GM18508 (cell line): ENCODE measurements at regions not wholly inside any gene's neighbourhood (a gene's known extent, or its start where the extent isn't known, plus 50 kb on each side); places are given as distances from the start of the nearest gene placed in this dataset.

ENCODE experiments used
- ATAC-seq: cut with Tn5 transposase; IDR thresholded peaks from one replicate; pipeline ENCODE4 v1.9.1; 2021; ENCODE audit warnings: moderate number of reproducible peaks; ENCODE audit not compliant: insufficient read depth, unreplicated experiment

- ATAC-seq, result no peak
Observed at GRCh38 chr2:23058435-23058834, 326.5 kb upstream of the KLHL29 start.

- ATAC-seq, result no peak
Observed at GRCh38 chr2:23065210-23065609, 319.8 kb upstream of the KLHL29 start.

GRCh38 chr2:23065936-23066335 is 319.0 kb upstream of the KLHL29 start:
- no peak for ATAC-seq

DNA sequence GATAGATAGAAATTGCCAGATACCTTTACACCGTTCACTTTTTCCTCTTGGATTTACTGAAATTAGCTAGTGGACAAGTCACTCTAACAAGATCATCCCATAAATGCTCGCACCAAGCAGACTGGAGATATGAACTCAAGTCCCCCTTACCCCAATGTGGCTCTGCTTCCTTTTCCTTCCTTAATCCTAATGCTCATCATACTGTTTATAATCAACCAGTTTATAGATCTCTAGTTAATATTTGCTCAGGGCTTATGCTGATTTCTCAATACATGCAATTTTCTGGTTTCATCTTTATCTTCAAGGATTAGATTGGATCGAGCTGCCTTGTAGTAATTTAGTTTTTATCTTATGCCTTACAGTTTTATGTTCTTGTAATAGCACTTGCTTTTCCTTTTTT is 318.3 kb upstream of the KLHL29 start:
- ATAC-seq, result no peak

DNA sequence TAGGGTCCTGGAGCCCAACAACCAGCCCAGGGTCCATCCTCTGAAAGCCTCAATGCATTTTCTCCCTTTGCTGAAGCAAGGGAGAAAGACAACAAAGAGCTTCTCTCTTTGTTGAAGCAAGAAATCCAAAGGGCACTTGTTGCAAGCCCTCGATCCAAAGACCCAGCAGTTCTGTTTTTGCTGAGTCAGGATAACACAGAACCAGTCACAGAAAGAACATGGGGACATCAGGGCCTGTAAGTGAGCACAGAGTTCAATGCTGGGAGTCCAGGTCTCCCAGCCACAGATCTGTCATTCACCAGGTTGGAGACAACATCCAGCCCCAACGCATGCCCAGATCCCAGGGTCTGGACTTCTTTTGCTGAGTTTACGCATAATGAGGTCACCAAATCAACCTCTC is 315.8 kb upstream of the KLHL29 start:
- ATAC-seq, result no peak

- no peak for ATAC-seq
Observed at GRCh38 chr2:23069923-23070322, 315.1 kb upstream of the KLHL29 start.

GRCh38 chr2:23073056-23073455 is 311.9 kb upstream of the KLHL29 start:
- ATAC-seq, result no peak

DNA sequence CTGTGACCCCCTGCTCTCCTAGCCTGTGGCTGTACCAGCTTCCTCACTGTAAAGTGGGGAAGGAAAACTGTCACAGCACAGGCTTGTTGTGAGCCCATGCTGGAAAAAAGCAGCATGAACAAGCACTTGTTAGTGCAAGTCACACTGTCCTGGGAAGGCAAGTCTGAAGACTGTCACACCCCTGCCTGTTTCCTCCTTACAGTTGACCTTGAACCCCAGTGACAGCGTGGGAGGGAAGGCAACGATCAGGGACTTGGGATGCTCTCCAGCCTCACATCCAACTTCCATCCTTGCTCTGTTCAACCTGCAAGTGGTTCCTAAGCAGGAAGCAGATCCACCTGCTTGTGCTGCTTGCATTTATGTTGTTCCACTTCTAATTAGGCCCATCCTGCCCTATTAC is 311.3 kb upstream of the KLHL29 start:
- no peak for ATAC-seq

- no peak for ATAC-seq
Observed at GRCh38 chr2:23077596-23077995, 307.4 kb upstream of the KLHL29 start.

- no peak for ATAC-seq
Observed at GRCh38 chr2:23078784-23079434, 306.1 kb upstream of the KLHL29 start.

DNA sequence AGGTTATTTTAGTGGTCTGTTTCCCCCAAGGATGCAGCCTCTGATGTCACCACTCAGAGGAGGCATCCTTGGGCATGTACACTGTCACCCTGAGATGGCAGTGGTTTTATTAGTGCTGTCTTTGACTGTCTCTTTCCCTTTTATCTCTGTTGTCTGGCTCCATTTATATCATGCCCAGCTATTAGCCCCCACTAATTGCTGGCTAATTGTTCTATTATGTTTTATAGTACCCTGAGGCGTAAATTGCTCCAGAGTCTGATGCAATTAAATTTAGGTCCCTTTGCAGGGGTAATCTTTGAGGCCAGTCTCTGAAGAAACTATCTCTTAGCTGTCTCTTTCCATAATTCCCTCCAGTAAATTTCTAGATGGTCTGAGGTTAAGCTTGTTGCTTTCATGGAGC is 301.0 kb upstream of the KLHL29 start:
- no peak for ATAC-seq

DNA sequence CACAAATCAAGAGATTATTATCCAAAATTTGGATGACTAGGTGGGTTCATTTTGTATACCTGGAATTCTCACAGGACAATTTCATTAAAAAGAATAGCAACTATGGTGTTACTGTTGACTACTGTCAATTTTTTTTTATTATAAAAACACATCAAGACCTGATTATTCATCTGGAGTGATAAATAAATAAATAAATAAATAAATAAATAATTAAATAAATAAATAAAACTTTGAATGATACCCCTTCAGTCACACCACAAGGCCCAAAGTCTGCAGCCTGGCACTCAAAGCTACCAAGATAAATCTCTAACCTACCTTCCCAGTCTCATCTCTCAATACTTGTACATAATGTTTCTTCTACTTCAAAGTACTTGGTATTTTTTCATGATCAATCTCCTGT is 294.0 kb upstream of the KLHL29 start:
- ATAC-seq, result no peak

GRCh38 chr2:23091900-23092299 is 293.1 kb upstream of the KLHL29 start:
- ATAC-seq, result no peak

GRCh38 chr2:23092831-23093230 is 292.1 kb upstream of the KLHL29 start:
- no peak for ATAC-seq

GRCh38 chr2:23093513-23093912 is 291.5 kb upstream of the KLHL29 start:
- no peak for ATAC-seq

DNA sequence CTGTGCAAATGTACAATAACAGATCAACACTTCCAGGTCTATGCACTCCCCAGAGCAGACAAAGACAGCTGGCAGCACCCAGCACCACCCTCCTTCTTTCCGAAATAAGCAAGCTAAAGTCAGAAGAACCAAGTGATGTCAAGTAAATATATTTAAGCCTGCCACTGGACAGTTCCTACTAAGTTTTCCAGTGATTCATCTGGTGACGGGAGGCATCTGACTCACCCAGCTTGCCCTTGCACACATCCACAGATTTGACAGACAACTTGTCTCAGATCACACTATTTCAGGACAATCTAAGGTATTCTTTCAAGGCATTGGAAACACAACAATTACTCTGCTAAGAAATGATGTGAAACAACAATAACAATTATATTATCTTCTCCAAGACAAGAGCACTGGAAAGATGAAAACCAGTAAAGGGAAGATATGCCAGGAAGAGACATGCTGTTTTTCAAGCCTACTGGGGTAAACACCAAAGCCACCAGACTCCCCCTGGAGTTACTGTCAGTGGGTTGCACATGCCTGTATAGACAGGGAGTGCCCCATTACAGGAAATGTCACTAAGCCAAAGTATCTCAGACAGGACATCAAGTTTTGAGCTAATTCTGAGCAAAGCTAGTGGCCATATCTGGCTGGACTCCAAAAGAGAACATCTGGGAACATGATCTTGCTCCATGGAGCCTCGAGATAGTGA is 287.9 kb upstream of the KLHL29 start:
- ATAC-seq, result no peak

- ATAC-seq, result no peak
Observed at GRCh38 chr2:23100406-23100805, 284.6 kb upstream of the KLHL29 start.

GRCh38 chr2:23106242-23106785 is 278.7 kb upstream of the KLHL29 start:
- no peak for ATAC-seq

- ATAC-seq, result no peak
Observed at GRCh38 chr2:23107327-23107941, 277.5 kb upstream of the KLHL29 start.

DNA sequence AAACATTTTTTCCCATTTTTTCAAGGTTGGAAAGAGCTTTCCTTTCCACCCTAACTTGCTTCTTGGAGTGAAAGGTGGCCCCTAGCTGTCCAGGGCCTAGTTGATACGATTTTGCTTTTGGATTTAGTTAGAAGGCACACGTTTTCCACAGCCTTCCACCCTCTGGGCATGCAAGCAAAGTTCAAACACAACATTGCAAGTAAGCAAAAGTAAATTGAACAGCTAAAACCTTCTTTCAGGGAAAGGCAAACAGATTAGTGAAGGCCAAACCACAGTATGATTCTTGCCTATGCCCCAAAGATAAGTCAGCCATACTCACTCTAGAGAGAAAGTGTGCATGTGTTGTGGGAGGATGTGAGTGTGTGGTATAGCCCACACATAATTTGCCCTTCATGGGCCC is 273.7 kb upstream of the KLHL29 start:
- ATAC-seq, result no peak

- no peak for ATAC-seq
Observed at GRCh38 chr2:23112517-23112916, 272.5 kb upstream of the KLHL29 start.

DNA sequence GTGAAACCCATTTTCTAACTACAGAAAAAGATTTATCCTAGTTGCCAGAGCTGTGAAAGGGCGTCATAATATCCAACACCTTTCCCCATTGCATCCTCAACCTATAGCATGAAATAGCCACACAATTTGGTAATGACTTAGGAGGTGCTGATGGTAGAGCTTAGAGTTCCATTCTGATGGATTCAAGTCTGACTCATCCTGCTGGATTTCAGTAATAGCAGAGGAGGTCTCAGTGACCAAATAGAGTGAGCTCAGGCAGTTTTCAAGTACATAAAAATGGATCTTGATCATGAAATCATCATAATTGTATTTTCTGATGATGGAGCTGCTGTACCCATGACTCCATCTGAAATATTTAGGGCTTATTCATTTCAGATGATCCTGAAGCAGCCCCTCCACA is 270.7 kb upstream of the KLHL29 start:
- ATAC-seq, result no peak
